ENCODE measurements at regions not wholly inside any gene's neighbourhood (a gene's known extent, or its start where the extent isn't known, plus 50 kb on each side); places are given as distances from the start of the nearest gene placed in this dataset.
"Not testable (repeated sequence)": the region's sequence is repeated elsewhere in the genome, so short reads cannot be mapped to it uniquely, and the experiment has no call there.

DNA sequence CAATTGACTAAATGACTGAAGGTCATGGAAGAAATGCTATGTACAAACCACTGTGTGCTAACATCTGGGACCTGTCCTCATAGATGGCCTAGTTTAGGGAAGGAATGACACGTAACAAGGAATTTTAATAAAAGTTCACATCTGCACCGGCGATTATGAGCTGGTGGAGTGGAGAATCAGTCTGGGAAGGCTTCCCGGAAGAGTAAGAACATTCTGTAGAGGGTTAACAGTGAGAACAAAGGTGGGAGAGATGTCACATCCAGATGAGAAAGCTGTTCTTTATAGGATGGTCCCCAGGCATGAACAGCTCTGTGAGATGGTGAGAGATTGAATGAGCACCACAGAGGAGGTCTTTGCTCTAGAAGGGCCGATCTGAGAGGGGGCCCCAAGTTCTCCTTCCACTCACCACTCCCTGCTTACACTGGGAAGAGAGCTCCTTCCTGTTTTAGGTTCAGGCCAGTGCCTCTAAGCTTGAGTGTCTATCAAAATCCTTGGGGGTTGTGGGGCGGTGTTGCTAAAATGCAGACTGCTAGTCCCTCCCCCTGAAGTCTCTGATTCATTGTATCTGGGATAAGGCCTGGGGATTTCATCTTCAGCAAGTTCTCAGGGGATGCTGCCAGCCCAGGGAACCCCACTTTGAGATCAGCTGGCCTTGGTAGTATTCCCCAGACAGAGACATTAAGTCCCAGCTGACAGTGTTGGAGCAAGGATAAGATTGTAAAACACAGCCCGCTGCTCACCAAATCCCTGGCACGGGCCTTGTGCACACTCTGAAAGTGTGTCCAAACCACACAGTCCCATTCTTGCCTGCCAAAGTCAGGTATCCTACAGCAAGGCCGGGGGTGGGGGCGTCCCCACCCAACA lies 294.7 kb upstream of the MAF start:
- DNase-seq (ENCODE audit: low read depth) = no peak

DNA sequence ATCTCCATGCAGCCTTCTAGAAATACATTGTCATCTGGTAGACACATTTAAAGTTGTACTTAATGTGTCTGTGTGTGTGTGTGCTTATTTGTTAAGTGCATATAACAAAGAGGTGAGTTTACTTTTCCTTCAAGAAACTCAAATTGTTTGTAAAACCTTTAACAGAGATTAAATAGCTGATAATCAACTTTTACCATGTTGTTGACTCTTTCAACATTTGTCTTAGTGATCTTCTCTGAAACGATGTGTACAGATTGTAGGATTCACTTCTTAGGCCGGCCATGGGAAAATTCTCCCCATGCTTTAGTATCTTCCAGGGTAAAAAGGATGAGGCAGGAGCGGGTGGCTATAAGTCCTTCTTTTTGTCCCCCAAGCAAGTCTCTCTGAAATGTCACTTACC lies 292.9 kb upstream of the MAF start:
- no peak for DNase-seq (ENCODE audit: low read depth)

GRCh38 chr16:79892278-79892677 lies 291.7 kb upstream of the MAF start:
- no peak for DNase-seq (ENCODE audit: low read depth)

DNA sequence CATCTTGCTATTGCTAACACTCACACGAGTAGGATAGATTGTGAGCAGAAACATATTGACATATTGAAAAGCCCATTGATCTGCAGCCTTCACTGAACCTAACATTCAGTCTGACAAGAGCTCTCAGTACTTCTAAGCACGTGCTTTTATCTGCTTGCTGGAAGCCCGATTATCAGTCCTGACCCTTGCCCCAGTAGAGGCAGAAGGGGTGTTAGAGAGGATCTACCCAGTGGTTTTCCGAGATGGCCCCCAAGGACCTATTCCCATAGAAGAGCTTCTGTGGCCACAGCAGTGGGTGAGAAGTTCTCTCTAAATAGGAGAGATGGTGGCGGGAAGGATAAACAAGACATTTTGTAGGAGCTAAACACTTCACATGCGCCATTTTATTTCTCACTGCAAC lies 290.9 kb upstream of the MAF start:
- no peak for DNase-seq (ENCODE audit: low read depth)

GRCh38 chr16:79887541-79888540 lies 287.3 kb upstream of the MAF start:
- no peak for DNase-seq (ENCODE audit: low read depth)

GRCh38 chr16:79885320-79885719 lies 284.8 kb upstream of the MAF start:
- no peak for DNase-seq (ENCODE audit: low read depth)

GRCh38 chr16:79883494-79883893 lies 283.0 kb upstream of the MAF start:
- no peak for DNase-seq (ENCODE audit: low read depth)

GRCh38 chr16:79882340-79883005 lies 281.9 kb upstream of the MAF start:
- DNase-seq (ENCODE audit: low read depth) = no peak

DNA sequence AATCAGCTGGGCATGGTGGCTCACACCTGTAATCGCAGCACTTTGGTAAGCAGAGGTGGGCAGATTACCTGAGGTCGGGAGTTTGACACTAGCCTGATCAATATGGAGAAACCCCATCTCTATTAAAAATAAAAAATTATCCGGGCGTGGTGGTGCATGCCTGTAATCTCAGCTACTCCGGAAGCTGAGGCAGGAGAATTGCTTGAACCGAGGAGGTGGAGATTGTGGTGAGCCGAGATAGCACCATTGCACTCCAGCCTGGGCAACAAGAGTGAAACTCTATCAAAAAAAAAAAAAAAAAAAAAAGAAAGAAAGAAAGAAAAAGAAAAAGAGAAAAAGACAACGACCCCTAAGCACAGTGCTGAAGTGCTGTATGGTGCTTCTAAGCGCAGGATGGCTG lies 280.6 kb upstream of the MAF start:
- not testable (repeated sequence) for DNase-seq (ENCODE audit: low read depth)

GRCh38 chr16:79876332-79876730 lies 275.8 kb upstream of the MAF start:
- DNase-seq (ENCODE audit: low read depth) = no peak

GRCh38 chr16:79874391-79874790 lies 273.9 kb upstream of the MAF start:
- DNase-seq (ENCODE audit: low read depth) = no peak

DNA sequence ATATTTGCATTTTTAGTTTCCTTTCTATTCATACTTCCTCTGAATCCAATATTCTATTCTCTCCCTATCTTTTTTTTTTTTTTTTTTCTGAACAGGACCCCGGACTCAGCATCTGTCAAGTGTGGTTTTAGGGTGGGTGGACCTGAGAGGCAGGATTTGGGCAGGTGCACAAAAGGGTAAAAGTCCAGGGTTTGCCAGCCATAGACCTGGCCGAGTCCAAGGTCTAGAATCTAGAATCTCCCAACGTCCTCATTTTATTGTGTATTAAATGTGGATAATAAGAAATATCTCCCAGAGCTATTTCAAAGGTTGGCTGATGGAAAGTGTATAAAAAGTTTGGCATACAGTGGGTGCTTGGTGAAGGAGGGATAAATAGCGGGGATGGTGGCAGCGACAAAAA lies 273.3 kb upstream of the MAF start:
- DNase-seq (ENCODE audit: low read depth) = no peak

- no peak for DNase-seq (ENCODE audit: low read depth)
Observed at GRCh38 chr16:79871906-79872305, 271.4 kb upstream of the MAF start.

DNA sequence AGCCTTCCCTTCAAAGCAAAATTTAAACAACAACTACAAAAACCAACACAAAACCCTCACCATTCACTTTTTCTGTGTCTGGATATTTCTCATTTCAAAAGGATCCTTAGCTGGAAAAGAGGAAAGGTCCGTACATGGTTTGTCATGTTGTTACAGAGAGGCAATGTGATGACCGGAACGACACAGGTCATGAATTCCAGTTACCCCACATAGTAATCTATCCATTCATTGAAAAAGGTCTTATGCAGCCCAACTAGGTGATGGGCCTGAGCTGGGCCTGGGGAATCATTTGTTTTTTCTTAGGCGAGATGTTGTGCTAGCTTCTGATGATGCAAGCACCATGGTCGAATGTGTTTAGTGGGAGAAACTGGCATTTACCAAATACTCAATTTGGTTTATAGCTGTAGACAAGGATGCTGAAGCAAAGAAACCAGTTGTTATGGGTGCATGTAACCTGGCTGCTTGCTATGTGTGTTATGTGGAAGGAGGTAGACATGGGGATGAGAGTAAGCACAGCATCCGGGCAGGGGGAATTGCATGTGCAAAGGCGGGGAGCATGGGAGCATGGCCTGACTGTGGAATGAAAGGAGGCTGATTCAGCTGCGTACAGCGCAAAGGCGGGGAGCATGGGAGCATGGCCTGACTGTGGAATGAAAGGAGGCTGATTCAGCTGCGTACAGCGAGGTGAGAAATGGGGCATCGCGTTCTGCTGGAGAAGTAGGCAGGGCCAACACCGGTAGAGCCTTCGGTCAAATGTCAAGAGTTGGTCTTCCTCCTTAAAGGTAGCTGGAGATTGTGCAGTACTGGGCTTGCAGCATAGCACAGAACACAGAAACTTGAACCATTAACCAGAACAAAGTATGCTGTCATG lies 269.7 kb upstream of the MAF start:
- no peak for DNase-seq (ENCODE audit: low read depth)

DNA sequence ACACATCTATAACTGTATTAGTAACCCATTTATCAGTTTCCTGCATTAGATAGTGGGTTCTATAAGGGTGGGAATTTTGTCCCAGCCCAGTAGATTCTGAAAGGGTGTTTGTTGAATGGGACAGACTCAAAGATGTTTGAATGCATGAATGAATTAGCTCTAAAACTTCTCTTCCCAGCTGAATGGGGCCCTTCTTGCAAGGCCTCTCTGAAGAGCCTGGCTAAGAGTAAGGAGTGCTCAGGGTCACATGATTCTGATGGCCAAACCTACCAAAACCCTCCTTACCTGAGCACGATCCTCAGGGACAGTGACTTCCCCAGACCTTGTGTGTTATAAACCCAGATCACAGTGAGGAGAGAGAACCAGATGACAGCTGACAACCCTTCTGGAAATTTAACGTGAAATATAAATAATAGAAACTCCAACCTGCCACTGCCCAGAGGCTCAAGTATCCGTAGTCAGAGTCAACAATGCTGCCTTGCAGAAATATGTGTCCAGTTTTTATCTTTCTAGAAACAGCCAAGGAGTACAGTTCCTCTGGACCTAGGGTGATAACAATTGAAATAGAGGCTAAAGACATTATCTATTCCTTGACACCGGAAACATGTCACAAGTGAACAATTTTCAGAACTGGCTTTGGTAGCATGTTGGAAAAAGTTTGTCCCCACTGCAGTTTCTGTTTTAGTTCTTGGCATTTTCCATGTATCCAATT lies 268.9 kb upstream of the MAF start:
- no peak for DNase-seq (ENCODE audit: low read depth)

DNA sequence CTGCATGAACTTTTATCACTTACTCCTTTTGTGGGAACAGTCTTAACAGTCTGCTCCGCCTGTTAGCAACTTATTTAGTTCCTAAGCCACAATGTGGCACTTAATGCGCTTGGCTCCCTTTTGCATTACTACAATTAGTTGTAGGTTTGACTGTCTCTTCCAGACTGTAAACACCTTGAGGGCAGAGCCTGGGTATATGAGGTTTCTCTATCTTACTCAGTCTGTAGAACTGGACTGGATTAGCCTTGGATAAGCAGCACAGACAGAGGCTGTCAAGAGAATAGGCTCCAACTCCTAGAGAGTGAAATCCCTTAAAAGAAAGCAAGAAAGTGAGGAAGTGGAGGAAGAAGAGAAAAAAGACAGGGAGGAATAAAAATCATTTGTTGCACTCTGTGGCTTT lies 268.3 kb upstream of the MAF start:
- no peak for DNase-seq (ENCODE audit: low read depth)

DNA sequence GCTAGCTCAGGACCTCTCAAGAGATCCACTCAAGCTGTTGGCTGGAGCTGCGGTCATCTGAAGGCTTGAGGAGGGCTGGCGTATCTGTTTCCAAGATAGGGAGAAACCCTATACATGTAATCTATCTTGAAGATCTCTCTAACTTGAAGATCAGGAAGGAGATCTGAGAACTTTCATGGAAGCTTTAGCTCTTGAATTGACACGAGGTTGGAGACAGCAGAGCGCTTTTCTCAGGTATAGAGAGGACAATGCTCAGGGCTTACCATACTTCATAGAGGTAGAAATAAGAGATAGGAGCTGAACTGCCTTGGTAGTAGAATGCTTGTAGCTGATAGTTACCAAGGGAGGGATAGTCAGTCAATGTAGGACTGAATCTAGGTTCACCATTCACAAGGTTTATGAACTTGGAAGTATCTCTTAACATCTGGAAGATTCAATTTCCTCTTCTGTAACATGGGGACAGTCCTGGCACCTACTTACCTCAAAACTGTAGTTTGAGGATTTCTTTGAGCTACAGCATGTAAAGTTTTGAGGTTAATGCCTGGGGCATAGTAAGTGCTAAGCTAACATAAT lies 267.0 kb upstream of the MAF start:
- DNase-seq (ENCODE audit: low read depth) = no peak

- DNase-seq (ENCODE audit: low read depth) = no peak
Observed at GRCh38 chr16:79865918-79866317, 265.4 kb upstream of the MAF start.

GRCh38 chr16:79864781-79865391 lies 264.3 kb upstream of the MAF start:
- no peak for DNase-seq (ENCODE audit: low read depth)
